Neutrophil (primary cell): ENCODE measurements at regions not wholly inside any gene's neighbourhood (a gene's known extent, or its start where the extent isn't known, plus 50 kb on each side); places are given as distances from the start of the nearest gene placed in this dataset.

ENCODE experiments used
- H3K27ac ChIP-seq: fragments of 200-600 bp; sonication (generic); 2 replicates; pipeline ENCODE4 v1.5.1; 2016; ENCODE audit warnings: mild to moderate bottlenecking, moderate library complexity
- H3K27me3 ChIP-seq: fragments of 200-600 bp; sonication (generic); 2 replicates; pipeline ENCODE4 v1.6.0; 2016; ENCODE audit warnings: mild to moderate bottlenecking
- H3K36me3 ChIP-seq: fragments of 200-600 bp; sonication (generic); 2 replicates; pipeline ENCODE4 v1.5.1; 2017
- H3K4me1 ChIP-seq, 2 experiments: fragments of 200-600 bp in 1 of 2; sonication (generic) in 1 of 2; 1 replicate in 1 of 2; 2 replicates in 1 of 2; pipeline versions ENCODE4 v1.5.1 to v1.6.1; 2013 to 2016; ENCODE audit warnings: low read depth in 1 of 2, low read length in 1 of 2, mild to moderate bottlenecking in 1 of 2, moderate library complexity in 1 of 2; ENCODE audit not compliant: control insufficient read depth in 1 of 2, insufficient read depth in 1 of 2
- H3K4me3 ChIP-seq, 2 experiments: fragments of 200-600 bp in 1 of 2; sonication (generic) in 1 of 2; 1 replicate in 1 of 2; 2 replicates in 1 of 2; pipeline ENCODE4 v1.5.1; 2013 to 2016; ENCODE audit warnings: low read depth in 1 of 2, low read length in 1 of 2, mild to moderate bottlenecking in 1 of 2, moderate library complexity in 1 of 2
- H3K9me3 ChIP-seq: fragments of 200-600 bp; sonication (generic); 2 replicates; pipeline ENCODE4 v1.5.1; 2016
- CTCF ChIP-seq: fragments of 200-600 bp; sonication (generic); IDR thresholded peaks from 2 replicates; pipeline ENCODE4 v1.5.1; 2016; ENCODE audit warnings: antibody characterized with exemption

DNA sequence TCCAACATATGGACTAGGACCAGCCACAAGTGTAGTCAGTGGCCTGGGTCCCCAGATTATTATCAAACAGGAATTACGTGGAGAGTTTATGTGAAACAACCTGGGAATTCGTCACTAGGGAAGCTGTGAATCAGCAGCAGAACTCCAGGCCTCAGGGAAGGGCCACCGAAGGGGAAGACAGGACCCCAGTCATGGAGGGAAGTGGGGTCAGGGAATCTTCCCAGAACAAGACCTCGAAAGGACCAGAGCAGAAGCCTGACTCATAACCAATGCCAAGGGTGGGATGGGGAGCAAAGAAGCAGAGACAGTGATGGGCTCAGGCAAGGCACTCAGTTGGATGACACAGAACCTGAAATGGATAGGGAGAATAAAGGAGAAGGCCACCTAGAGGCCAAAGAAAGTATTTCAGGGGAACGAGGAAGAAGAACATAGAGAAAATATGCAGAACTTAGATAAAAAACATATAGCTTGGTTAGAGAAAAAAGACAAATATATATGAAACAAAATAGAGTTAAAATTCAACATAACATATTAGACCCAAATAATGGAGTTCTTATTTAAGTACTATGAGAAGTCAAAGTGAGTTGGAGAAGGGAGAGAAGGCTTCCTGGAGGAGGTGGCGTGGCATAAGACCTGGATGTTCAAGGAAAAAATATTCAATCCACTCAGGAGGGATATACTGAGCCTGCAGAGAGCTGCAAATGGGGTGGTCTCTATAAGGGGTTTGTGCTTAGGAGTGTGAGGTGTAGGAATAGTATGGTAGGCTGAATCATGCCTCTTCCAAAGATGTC is 66.7 kb upstream of the CAST start:
- H3K36me3 ChIP-seq, result no peaks in the 10 kb centered on the region
- H3K4me3 ChIP-seq, result no peak overlapping the region
- H3K9me3 ChIP-seq, result no peaks in the 10 kb centered on the region
- H3K27me3 ChIP-seq, result no peaks in the 10 kb centered on the region
- H3K27ac ChIP-seq, result peak overlapping the region; percentile 1
- H3K4me1 ChIP-seq, result peaks cover 30 to 36% of the 10 kb centered on the region in 2 experiments
- TF ChIP-seq CTCF, result peak; percentile 28

DNA sequence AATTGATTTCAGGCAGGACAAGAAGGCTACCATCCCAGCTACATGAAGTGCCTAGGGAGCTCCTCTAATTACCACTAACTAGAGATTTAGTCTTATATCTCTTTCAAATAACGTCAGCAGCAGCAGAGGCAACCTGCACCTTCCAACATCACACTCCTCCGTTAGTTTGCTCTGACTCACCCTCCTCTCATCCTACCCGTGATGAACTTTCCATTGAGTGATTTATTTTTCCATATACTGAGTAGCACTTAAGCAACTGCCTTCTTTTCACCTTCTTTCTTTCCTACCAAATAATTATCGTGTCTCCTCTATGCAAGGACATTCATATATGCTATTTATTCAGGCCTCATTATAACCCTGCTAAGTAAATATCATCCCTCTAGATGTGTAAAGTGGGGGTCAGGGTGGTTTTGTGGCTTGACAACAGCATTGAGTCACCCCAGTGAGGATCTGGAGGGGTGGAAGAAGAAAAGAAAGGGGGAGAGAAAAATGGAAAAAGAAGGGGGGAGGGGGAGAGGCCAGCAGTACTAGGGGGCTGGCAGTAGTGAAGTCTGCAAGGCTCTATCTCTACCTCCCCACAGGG is 64.6 kb upstream of the CAST start:
- TF ChIP-seq CTCF, result no peak

GRCh38 chr5:96601200-96601599 is 61.0 kb upstream of the CAST start:
- Histone ChIP-seq H3K9me3 (no peaks in the 10 kb centered on the region), H3K27me3 (no peaks in the 10 kb centered on the region), H3K27ac (no peak overlapping the region), H3K4me3 (no peak overlapping the region), H3K4me1 (peaks cover 11 to 12% of the 10 kb centered on the region in 2 experiments), H3K36me3 (no peaks in the 10 kb centered on the region)
- no peak for TF ChIP-seq CTCF

More for the DNA sequence above, 64.6 kb upstream of the CAST start:
- H3K36me3 ChIP-seq, result no peaks in the 10 kb centered on the region
- H3K27me3 ChIP-seq, result no peaks in the 10 kb centered on the region
- H3K9me3 ChIP-seq, result no peaks in the 10 kb centered on the region
- H3K4me1 ChIP-seq, result peaks cover 24 to 27% of the 10 kb centered on the region in 2 experiments
- H3K27ac ChIP-seq, result no peak overlapping the region
- no peak overlapping the region for H3K4me3 ChIP-seq

GRCh38 chr5:96601715-96602244 is 60.4 kb upstream of the CAST start:
- H3K27me3 ChIP-seq, result no peaks in the 10 kb centered on the region
- no peaks in the 10 kb centered on the region for H3K9me3 ChIP-seq
- H3K36me3 ChIP-seq, result no peaks in the 10 kb centered on the region
- H3K4me3 ChIP-seq, result no peak overlapping the region
- TF ChIP-seq CTCF, result peak; percentile 70
- H3K27ac ChIP-seq, result no peak overlapping the region
- peaks cover 5 to 6% of the 10 kb centered on the region in 2 experiments for H3K4me1 ChIP-seq

DNA sequence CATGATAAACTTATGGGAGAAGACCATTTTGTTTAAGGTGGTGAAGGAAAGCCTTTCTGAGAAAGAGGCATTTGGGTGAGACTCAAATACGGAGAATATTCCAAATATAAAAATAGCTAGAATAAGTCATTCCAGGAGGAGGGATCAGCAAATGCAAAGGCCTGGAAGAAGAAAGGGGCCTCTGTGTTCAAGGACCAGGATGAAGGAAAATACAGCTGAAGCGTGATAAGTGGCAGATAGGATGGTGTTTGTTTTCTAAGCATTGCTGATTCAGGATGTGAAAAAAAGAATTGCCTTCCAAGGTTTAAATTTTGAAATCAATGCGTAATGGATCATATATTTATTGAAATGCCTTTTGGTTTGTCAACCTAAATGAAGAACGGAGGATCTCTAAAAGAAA is 59.4 kb upstream of the CAST start:
- no peaks in the 10 kb centered on the region for H3K9me3 ChIP-seq
- H3K4me3 ChIP-seq, result no peak overlapping the region
- no peaks in the 10 kb centered on the region for H3K36me3 ChIP-seq
- no peaks in the 10 kb centered on the region for H3K27me3 ChIP-seq
- no peak for TF ChIP-seq CTCF
- no peak overlapping the region for H3K27ac ChIP-seq
- no peaks in the 10 kb centered on the region for H3K4me1 ChIP-seq
